Endothelial cell of umbilical vein (primary cell): ENCODE measurements at regions not wholly inside any gene's neighbourhood (a gene's known extent, or its start where the extent isn't known, plus 50 kb on each side); places are given as distances from the start of the nearest gene placed in this dataset.

Source experiments
- EZH2 ChIP-seq: IDR thresholded peaks from 2 replicates; pipeline ENCODE4 v1.6.1; 2012; ENCODE audit warnings: borderline replicate concordance, low read depth, mild to moderate bottlenecking, moderate library complexity, low read length, inconsistent platforms; ENCODE audit not compliant: severe bottlenecking
- FOS ChIP-seq: IDR thresholded peaks from 2 replicates; pipeline ENCODE4 v1.6.1; 2011; ENCODE audit warnings: mild to moderate bottlenecking, low read length, moderate library complexity, borderline replicate concordance; ENCODE audit not compliant: insufficient read depth
- GATA2 ChIP-seq: IDR thresholded peaks from 2 replicates; pipeline ENCODE4 v1.7.0; 2011; ENCODE audit warnings: low read depth, mild to moderate bottlenecking, moderate library complexity, mixed read lengths, low read length; ENCODE audit not compliant: insufficient read length, insufficient read depth
- JUN ChIP-seq: IDR thresholded peaks from 2 replicates; pipeline ENCODE4 v1.6.1; 2011; ENCODE audit warnings: borderline replicate concordance, low read depth; ENCODE audit not compliant: insufficient read length, insufficient read depth
- MYC ChIP-seq: IDR thresholded peaks from one replicate; pipeline ENCODE4 v1.6.1; 2011; ENCODE audit warnings: mild to moderate bottlenecking, low read depth, low read length
- POLR2A ChIP-seq: IDR thresholded peaks from 2 replicates; pipeline ENCODE4 v1.6.1; 2012; ENCODE audit warnings: low read depth, mild to moderate bottlenecking, control low read depth, low read length
- POLR2AphosphoS5 ChIP-seq: IDR thresholded peaks from 2 replicates; pipeline ENCODE4 v1.6.1; 2012; ENCODE audit warnings: low read depth, mild to moderate bottlenecking, control low read depth, low read length, moderate library complexity; ENCODE audit not compliant: insufficient read depth
- TF ChIP-seq, protein P1 (sequence below), 2 donors: IDR thresholded peaks; 1 replicate in 1 of 2; 2 replicates in 1 of 2; pipeline ENCODE4 v1.5.1; 2011; ENCODE audit warnings: low read length in 2 of 2, mild to moderate bottlenecking in 2 of 2, moderate library complexity in 2 of 2, control low read depth in 1 of 2, inconsistent platforms in 1 of 2, low read depth in 1 of 2; ENCODE audit not compliant: insufficient read depth in 1 of 2; ENCODE audit errors: extremely low read depth in 1 of 2
- TF ChIP-seq, protein P2 (sequence below): IDR thresholded peaks from 2 replicates; pipeline ENCODE4 v1.6.1; 2011; ENCODE audit not compliant: insufficient read depth, insufficient read length

DNA sequence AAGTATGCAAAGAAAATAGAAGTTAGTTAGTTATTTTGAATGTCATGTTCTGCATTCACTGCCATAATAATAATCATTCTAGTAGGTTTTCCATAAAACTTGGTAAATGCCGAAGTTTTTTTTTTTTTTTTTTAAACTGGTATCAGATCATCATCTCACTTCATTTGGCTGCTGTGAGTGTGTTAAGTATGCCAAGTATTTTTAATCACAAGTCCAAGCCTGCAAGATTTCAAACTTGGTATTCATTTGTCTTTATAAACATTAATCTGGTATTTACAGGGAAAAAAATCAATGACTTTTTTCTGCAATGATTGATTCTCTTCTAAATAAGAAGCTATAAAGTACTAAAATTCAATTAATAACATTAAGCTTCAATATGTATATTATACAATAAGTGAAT lies 248.9 kb downstream of the CCDC59 start:
- TF ChIP-seq, protein P1, sequence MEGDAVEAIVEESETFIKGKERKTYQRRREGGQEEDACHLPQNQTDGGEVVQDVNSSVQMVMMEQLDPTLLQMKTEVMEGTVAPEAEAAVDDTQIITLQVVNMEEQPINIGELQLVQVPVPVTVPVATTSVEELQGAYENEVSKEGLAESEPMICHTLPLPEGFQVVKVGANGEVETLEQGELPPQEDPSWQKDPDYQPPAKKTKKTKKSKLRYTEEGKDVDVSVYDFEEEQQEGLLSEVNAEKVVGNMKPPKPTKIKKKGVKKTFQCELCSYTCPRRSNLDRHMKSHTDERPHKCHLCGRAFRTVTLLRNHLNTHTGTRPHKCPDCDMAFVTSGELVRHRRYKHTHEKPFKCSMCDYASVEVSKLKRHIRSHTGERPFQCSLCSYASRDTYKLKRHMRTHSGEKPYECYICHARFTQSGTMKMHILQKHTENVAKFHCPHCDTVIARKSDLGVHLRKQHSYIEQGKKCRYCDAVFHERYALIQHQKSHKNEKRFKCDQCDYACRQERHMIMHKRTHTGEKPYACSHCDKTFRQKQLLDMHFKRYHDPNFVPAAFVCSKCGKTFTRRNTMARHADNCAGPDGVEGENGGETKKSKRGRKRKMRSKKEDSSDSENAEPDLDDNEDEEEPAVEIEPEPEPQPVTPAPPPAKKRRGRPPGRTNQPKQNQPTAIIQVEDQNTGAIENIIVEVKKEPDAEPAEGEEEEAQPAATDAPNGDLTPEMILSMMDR (IDR thresholded peaks at IDR 0.05; ENCODE audit: extremely low read depth in 1 of 2, insufficient read depth in 1 of 2, low read depth in 1 of 2, low read length in 2 of 2): no peak
- no peak for TF ChIP-seq POLR2A
- no peak for TF ChIP-seq POLR2AphosphoS5
- TF ChIP-seq GATA2: no peak
- TF ChIP-seq EZH2: no peak
- TF ChIP-seq, protein P2, sequence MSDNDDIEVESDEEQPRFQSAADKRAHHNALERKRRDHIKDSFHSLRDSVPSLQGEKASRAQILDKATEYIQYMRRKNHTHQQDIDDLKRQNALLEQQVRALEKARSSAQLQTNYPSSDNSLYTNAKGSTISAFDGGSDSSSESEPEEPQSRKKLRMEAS: no peak
- no peak for TF ChIP-seq JUN
- no peak for TF ChIP-seq FOS
- no peak for TF ChIP-seq MYC
